ENCODE measurements at regions not wholly inside any gene's neighbourhood (a gene's known extent, or its start where the extent isn't known, plus 50 kb on each side); places are given as distances from the start of the nearest gene placed in this dataset.

GRCh38 chr5:79871364-79872120 lies 119.5 kb downstream of the MTX3 start:
- no peak for DNase-seq (ENCODE audit: low read depth in 3 of 3)

- no peak for DNase-seq (ENCODE audit: low read depth in 3 of 3)
Measured at GRCh38 chr5:79868163-79868670, 122.8 kb downstream of the MTX3 start.

DNA sequence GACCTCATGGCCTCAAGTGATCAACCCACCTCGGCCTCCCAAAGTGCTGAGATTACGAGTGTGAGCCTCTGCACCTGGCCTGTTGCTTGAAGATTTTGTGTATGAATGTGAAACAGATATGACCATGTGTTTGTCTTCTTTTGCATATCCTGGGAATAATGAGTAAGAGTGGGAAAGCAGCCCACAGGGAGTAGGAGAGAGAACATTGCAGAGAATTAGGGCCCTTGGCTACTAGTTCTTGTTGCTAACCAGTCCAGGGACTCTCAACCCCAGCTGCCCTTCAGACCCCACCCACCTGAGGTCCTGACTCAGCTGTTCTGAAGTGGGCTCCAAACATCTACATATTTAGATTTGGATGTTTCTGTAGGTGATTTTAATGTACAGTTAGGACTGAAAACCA lies 125.5 kb downstream of the MTX3 start:
- no peak for DNase-seq (ENCODE audit: low read depth in 3 of 3)

DNA sequence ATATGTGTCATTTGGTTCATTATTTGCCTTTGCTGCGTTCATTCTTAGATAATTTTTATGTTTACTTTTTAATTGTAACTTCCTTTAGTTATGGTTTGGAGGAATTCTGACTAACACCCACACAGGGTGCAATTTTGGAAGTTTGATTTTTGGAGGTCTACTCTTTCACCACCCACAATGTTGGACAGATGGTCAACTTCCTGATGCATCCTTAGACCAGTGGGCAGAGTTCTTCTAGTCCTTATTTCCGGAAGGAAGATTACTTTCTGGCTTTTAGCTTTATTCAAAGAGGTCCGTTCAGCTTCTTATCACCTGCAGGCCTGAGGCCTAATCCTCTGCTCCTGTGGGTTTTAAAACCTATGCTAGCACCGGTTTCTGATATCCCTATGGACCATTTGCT lies 126.7 kb downstream of the MTX3 start:
- DNase-seq (ENCODE audit: low read depth in 3 of 3) = no peak

DNA sequence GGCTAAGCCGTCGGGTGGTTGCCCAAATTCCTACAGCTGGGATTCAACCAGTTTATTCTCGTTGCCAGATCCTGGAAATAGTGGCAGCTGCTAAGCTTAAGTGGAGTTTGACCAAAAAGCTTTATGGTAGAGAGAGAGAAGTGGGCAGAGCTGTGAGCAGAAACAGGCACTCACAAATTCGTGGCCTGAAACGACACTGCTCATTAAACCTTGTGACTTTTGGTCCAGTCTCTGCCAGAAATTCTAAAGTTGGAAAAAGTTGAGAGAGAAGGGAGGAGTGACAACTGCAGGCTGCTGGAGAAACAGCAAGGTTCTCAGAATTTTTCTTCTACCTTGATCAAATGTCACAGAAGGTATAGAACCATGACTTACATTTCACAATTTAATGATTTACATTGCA lies 131.5 kb downstream of the MTX3 start:
- DNase-seq (ENCODE audit: low read depth in 3 of 3) = no peak

GRCh38 chr5:79858410-79858723 lies 132.7 kb downstream of the MTX3 start:
- no peak for DNase-seq (ENCODE audit: low read depth in 3 of 3)

DNA sequence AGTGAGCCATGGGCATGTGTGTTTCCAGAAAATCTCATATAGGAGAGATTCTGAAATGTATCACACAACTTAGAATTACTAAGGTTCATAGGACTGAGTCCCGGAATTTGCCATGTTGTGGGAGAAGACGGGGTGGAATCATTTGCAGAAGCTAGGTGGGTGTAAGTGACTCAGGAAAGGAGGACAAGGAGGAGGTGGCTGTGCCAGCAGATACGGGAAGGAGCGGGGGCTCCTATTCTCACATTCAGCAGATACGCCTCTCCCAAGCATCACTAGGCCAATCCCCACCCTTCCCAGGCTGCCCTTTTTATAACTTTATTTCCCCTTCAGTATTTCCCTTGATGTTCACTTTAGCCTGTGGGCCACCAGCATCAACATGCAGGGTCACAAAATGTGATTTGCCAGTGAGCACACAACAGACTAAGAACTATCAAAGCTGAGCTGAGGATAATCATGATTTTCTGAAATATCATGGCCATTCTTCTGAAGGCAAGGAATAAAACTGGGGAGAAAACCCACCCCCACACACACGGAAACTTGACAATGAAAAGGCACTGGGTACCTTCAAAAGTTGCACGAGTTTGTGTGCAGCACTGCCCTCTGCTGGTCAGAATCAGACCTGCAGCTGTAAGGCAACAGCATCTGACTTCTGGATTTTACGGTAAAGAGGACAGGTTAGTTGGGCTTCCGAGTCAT lies 133.2 kb downstream of the MTX3 start:
- peak; percentile 62 to 77 (median 73) for DNase-seq (ENCODE audit: low read depth in 3 of 3)

DNA sequence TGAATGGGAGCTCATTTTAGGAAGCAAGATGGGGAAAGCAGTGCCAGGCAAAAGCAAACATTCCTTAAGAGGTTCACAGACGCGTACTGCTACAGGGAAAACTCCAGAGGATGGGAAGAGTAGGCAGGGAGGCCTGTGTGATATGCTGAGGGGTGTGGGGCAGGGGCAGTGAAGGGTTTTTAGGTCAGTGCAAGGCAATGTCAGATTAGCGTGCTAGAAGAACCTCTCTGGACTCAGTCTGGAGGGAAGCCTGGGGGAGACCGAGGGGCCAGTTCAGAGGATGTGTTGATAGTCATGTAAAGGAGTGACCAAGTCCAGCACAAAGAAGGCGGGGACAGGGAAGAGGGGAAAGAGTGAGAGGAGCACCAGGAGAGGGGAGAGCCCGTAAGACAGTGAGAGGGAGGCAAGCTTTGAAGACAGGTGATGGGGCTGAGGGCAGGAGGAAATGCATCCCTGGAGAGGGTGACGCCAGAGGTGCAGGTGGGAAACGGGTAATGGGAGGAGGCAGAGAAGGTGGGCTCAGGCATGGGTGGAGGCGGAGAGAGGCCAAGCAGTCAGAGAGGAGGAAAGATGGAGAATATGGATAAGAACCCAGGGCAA lies 134.5 kb downstream of the MTX3 start:
- no peak for DNase-seq (ENCODE audit: low read depth in 3 of 3)

DNA sequence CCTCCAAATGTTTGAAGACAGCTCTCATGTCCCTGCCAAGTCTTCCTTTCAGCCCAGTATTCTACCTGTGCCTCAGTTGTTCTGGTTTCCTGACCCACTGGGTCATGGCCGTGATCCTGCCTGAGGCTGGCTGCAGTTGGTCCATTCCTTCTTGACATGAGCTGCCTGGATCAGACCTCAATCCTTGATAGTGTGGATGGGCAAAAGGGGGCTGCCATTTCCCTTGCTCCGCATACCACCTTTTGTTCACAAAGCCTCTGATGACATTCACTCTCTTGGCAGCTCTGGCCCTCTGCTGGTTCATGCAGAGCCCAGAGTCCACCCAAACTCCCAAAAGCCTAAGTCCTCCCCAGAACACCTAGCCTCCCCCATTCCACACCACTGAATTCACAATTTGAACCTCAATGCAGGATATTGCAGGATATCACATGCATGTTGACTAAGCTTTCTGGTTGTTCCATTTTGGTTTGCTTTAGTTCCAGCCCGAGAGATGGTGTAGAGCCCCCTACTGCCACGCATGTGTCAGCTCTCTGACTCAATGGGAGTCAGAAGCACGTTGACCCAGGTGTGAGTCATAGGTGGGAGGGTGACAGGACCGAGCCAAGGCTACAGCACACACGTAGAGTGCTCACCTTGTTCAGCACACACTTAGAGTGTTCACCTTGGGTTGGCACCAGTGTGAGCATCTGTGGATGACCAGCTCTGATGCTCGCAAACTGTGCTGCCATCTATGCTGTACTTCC lies 137.2 kb downstream of the MTX3 start:
- peak in 2 of 3 donors; percentile 16 to 48 for DNase-seq (ENCODE audit: low read depth in 3 of 3)

GRCh38 chr5:79853028-79853427 lies 138.0 kb downstream of the MTX3 start:
- DNase-seq (ENCODE audit: low read depth in 3 of 3) = no peak

DNA sequence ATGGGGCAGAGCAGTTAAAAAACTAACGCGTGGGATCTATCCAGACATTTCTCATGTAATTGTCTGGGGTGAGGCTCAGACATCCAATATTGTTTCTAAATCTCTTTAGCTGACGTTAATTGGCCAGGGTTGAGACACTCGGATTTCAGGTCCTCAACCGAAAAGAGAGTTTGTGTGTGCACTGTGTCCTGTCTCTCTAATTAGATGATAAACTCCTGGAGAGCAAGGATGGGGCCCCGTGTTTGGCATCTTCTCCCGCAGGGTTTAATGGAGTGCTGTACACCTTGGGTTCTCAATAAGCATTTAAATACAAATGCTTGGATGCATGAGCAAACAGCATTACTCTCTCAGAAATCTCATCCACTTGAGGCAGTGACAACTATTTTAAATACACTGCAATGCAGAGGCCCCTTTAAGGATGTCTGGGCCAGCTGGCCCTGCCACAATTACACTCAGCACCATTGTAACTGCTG lies 139.6 kb downstream of the MTX3 start:
- DNase-seq (ENCODE audit: low read depth in 3 of 3) = no peak

DNA sequence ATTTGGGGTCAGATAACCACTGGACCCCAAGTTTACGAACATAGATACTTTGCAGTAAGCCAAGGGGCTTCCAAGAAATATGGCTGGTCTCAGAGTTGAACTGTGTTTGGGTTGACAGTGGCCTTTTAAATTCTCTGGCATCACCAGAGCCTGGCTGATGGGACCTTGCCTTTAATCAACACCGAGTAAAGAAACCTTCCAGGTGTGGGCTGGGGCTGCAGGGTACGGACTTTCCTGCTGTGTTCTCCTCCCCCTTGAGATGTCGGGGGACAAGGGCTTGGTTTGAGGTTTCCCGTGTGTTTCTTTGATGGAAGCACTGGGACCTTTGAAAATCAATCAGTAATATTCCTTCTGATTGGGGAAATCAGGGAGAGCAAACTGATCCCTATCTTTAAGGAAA lies 140.1 kb downstream of the MTX3 start:
- no peak for DNase-seq (ENCODE audit: low read depth in 3 of 3)

DNA sequence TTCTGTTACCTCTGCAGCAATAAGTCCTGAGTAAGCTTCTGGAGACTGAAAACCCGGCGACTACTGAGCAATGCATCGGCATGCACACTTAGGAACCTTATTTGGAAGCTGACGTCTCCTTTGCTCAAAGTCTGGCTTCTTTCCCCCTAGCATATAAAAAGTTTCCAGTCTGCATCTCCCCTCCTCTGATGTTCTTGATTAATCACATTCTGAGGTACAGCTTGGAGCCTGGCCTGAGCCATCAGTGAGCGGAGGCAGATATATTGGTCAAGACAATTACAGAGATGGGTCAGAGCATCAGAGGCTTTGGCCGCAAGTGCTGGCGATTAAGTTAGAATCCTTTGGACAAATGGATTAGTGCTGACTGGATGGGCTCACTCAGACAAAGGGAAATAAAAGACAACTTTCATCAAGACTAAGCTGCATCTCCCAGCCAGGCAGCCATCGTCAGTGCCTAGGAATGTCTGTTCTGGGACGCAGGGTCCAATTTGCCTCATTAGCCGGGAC lies 140.7 kb downstream of the MTX3 start:
- no peak for DNase-seq (ENCODE audit: low read depth in 3 of 3)

- no peak for DNase-seq (ENCODE audit: low read depth in 3 of 3)
Measured at GRCh38 chr5:79849486-79850315, 141.4 kb downstream of the MTX3 start.
